Mammary epithelial cell (primary cell): ENCODE measurements at regions not wholly inside any gene's neighbourhood (a gene's known extent, or its start where the extent isn't known, plus 50 kb on each side); places are given as distances from the start of the nearest gene placed in this dataset.

ENCODE experiments used
- EZH2 ChIP-seq: IDR thresholded peaks from 2 replicates; pipeline ENCODE4 v1.6.1; 2012; ENCODE audit warnings: low read length, inconsistent platforms, borderline replicate concordance
- TF ChIP-seq, protein P1 (sequence below), 2 donors: IDR thresholded peaks in 1 of 2; conservative IDR thresholded peaks in 1 of 2; 2 replicates each; pipeline ENCODE4 v1.5.1; 2011 to 2012; ENCODE audit warnings: inconsistent platforms in 2 of 2, low read length in 2 of 2, mild to moderate bottlenecking in 2 of 2, control low read depth in 1 of 2, low read depth in 1 of 2; ENCODE audit not compliant: insufficient read depth in 1 of 2; ENCODE audit errors: extremely low read depth in 1 of 2

DNA sequence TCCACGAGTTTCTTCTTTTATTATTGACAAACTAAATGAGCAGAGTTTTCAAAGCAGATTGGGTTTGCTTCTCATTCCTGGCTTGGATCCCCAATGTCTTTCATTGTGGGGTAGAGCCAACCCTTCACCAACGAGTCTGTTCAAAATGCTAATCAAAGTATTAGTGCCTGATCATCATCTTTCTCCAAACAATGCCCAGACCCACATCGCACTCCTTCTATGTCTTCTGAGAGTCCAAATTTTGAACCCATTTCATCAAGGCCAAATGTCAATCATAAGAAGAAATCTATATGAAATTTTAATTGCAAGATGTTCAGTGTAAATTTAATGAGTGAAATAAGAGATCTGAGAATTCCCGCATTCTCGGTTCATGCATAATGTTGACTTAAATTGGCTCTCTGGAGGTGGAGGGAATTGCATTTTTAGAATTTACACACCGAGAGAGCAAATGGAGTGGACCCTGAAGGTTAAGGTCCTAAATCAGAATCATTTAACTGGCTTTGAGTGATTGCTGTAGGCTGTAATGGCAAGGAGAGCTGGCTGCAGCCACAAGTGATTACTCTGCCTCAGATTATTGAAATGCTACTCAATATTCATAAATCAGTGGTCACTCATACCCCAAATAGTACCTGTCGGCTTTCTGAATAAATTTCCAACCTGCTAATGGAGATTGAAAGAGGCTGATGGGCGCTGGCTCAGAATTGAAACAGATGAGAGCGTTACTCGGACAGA lies 602.9 kb downstream of the TYW1 start:
- no peak for TF ChIP-seq EZH2
- TF ChIP-seq, protein P1, sequence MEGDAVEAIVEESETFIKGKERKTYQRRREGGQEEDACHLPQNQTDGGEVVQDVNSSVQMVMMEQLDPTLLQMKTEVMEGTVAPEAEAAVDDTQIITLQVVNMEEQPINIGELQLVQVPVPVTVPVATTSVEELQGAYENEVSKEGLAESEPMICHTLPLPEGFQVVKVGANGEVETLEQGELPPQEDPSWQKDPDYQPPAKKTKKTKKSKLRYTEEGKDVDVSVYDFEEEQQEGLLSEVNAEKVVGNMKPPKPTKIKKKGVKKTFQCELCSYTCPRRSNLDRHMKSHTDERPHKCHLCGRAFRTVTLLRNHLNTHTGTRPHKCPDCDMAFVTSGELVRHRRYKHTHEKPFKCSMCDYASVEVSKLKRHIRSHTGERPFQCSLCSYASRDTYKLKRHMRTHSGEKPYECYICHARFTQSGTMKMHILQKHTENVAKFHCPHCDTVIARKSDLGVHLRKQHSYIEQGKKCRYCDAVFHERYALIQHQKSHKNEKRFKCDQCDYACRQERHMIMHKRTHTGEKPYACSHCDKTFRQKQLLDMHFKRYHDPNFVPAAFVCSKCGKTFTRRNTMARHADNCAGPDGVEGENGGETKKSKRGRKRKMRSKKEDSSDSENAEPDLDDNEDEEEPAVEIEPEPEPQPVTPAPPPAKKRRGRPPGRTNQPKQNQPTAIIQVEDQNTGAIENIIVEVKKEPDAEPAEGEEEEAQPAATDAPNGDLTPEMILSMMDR (conservative IDR thresholded peaks at IDR 0.05 in 1 of 2, IDR thresholded peaks at IDR 0.05 in 1 of 2; ENCODE audit: extremely low read depth in 1 of 2, insufficient read depth in 1 of 2, low read depth in 1 of 2, low read length in 2 of 2), result no peak
